ENCODE measurements at regions not wholly inside any gene's neighbourhood (a gene's known extent, or its start where the extent isn't known, plus 50 kb on each side); places are given as distances from the start of the nearest gene placed in this dataset.
"Not testable (repeated sequence)": the region's sequence is repeated elsewhere in the genome, so short reads cannot be mapped to it uniquely, and the experiment has no call there.

DNA sequence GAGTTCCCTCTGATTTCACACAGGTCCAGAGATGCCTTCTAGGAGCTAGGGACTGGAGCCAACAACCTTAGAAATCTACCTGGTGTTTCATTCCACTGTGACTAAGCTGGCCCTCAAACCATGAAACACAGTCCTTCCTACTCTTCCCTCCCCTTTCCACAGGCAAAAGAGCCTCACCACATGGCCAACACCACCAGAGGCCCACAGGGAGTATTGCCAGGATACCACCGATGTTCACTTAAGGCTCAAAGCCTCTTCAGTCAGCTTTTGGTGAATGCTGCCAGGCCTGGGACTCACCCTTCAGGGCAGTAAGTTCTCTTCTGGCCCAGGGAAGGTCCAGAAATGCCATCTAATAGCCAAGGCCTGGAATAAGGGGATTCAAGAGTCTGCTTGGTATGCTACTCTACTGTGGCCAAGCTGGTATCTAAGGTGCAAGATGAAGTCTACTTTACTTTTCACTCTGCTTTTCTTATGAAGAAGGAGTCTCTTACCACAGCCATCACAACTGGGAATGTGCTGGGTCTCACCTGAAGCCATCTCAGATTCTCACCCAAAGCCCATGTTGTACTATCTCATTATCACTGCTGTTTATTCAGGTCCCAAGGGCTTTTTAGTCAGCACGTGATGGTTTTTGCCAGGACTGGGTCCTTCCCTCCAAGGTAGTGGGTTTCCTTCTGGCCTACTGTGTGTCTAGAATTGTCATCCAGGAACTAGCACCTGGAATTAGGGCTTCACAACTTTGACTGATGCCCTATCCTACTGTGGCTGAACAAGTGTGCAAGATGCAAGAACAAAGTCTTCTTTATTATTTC is 1018.4 kb downstream of the TAF11L14 start:
- Mint-ChIP-seq H3K4me3 (no peak overlapping the region), H3K27me3 (no peaks in the 10 kb centered on the region), H3K27ac (no peak overlapping the region), H3K36me3 (ENCODE audit: low read depth) (no peaks in the 10 kb centered on the region), H3K4me1 (ENCODE audit: low read depth) (no peaks in the 10 kb centered on the region), H3K9me3 (peaks cover 22% of the 10 kb centered on the region)
- DNase-seq: no peak

DNA sequence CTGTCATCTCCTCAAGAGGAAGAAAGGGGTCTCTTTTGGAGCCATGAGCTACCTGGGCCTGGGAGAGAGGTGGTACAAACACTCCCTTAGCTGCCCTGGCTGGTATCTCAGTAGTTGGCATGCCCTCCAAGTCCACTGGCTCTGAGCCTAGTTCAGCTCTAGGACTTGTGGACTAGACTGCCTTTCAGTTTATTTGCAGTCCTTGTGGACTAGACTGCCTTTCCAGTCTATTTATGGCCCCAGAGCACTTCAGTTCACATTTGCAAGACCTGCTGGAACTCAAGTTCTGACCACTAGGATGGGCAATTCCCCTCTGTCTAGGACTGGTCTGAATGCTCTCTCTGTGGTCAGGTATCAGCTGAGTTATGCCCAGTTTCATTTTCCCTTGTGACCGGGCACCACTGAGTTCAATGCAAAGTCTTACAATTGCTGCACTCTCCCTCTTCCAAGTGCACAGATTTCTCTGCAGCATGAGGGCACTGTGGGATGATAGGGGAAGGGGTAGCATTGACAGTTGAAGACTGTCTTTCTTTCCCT is 1019.0 kb downstream of the TAF11L14 start:
- Mint-ChIP-seq H3K36me3 (ENCODE audit: low read depth) (no peaks in the 10 kb centered on the region), H3K27me3 (no peaks in the 10 kb centered on the region), H3K4me3 (no peak overlapping the region), H3K4me1 (ENCODE audit: low read depth) (no peaks in the 10 kb centered on the region), H3K27ac (no peak overlapping the region), H3K9me3 (peaks cover 19% of the 10 kb centered on the region)
- DNase-seq: no peak

DNA sequence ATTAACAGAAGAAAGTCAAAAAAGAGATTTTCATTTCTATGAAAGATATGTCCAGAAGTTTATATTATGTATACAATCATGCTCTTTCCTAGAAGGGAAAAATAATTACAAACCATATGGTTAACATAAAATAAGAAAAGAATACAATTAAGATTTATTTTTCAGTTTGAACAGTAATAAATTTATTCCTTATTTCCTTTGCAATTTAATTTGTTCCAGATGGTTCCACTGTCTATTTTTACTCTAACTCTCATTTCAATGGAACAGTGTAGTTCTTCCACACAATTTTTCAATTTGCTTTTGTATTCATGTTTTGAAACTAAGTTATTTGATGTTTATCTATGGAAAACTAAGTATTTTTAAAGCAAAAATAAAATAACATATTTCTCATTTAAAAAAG is 1026.3 kb downstream of the TAF11L14 start:
- no peaks in the 10 kb centered on the region for H3K9me3 Mint-ChIP-seq
- no peaks in the 10 kb centered on the region for H3K36me3 Mint-ChIP-seq (ENCODE audit: low read depth)
- DNase-seq: no peak
- no peak overlapping the region for H3K4me3 Mint-ChIP-seq
- H3K27me3 Mint-ChIP-seq: no peaks in the 10 kb centered on the region
- no peak overlapping the region for H3K27ac Mint-ChIP-seq
- H3K4me1 Mint-ChIP-seq (ENCODE audit: low read depth): no peaks in the 10 kb centered on the region

GRCh38 chr5:18662231-18662630 is 1028.0 kb downstream of the TAF11L14 start:
- Mint-ChIP-seq H3K36me3 (ENCODE audit: low read depth) (no peaks in the 10 kb centered on the region), H3K9me3 (no peaks in the 10 kb centered on the region), H3K27ac (no peak overlapping the region), H3K4me1 (ENCODE audit: low read depth) (no peaks in the 10 kb centered on the region), H3K27me3 (no peaks in the 10 kb centered on the region), H3K4me3 (no peak overlapping the region)
- DNase-seq: no peak

GRCh38 chr5:18674212-18674611 is 1040.0 kb downstream of the TAF11L14 start:
- H3K27me3 Mint-ChIP-seq; H3K27ac Mint-ChIP-seq; DNase-seq; H3K9me3 Mint-ChIP-seq; H3K4me3 Mint-ChIP-seq; H3K36me3 Mint-ChIP-seq (ENCODE audit: low read depth); H3K4me1 Mint-ChIP-seq (ENCODE audit: low read depth): not testable (repeated sequence)

DNA sequence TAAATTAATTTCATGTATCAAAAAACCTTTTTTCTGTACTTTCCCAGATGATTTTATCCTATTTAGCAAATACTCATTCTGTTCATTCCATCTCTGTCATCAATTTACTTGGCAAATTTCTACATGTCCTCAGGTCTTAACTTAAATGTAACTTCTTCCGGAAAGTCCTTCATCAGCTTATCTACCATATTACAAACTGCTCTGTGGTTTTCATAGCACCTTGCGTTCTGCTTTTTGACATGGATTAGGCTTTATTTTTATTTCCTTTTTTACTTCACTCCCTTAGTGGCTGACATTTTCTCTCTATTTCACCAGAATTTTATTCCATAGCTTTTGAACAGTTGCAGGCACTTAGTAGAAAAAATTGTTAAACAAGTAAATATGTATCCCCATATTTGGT is 1040.8 kb downstream of the TAF11L14 start:
- no peak overlapping the region for H3K27ac Mint-ChIP-seq
- no peak overlapping the region for H3K4me3 Mint-ChIP-seq
- no peaks in the 10 kb centered on the region for H3K36me3 Mint-ChIP-seq (ENCODE audit: low read depth)
- no peaks in the 10 kb centered on the region for H3K4me1 Mint-ChIP-seq (ENCODE audit: low read depth)
- no peak for DNase-seq
- peaks cover 6% of the 10 kb centered on the region for H3K27me3 Mint-ChIP-seq
- H3K9me3 Mint-ChIP-seq: no peaks in the 10 kb centered on the region

- Mint-ChIP-seq H3K27ac (no peak overlapping the region), H3K9me3 (peaks cover 19% of the 10 kb centered on the region), H3K27me3 (no peaks in the 10 kb centered on the region), H3K4me1 (ENCODE audit: low read depth) (no peaks in the 10 kb centered on the region), H3K36me3 (ENCODE audit: low read depth) (no peaks in the 10 kb centered on the region), H3K4me3 (no peak overlapping the region)
- no peak for DNase-seq
Measured at GRCh38 chr5:18686253-18686652, 1052.0 kb downstream of the TAF11L14 start.

DNA sequence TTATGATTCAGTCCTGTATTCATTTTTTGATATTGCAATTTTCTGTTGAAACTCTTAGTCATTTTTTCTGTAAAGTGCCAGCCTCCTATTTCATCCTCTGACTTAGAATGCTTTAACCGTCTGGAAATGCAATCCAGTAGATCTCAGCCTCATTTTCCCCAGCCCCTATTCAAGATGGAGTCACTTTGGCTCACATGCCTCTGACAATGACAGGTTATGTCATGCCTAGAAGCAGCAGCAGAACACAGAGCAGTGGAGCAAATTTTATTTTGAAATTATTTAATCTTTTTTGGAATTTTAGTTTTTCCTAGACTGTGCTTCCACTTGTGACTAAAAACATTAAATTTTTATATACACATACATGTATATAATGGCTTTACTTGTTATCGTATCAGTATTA is 1053.2 kb downstream of the TAF11L14 start:
- no peaks in the 10 kb centered on the region for H3K36me3 Mint-ChIP-seq (ENCODE audit: low read depth)
- no peaks in the 10 kb centered on the region for H3K4me1 Mint-ChIP-seq (ENCODE audit: low read depth)
- H3K27ac Mint-ChIP-seq: no peak overlapping the region
- DNase-seq: no peak
- no peak overlapping the region for H3K4me3 Mint-ChIP-seq
- peaks cover 14% of the 10 kb centered on the region for H3K9me3 Mint-ChIP-seq
- no peaks in the 10 kb centered on the region for H3K27me3 Mint-ChIP-seq

DNA sequence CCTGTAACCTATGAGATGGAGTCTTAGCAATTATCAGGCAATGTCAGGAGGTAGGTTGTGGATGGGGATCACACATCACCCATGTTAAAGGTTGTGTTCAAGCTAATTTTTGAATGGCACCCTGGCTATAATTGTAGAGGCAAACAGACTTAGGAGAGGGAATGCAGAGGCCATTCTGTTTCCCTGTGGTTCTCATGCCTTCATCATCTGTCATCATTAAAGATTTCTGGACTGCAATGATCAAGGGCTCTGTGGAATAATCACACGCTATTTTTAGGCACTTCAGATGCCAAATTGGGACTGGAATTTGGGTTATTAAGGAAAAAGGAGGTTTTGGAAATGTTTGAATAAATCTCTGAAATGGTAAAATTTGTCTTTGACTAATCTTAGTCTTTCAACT is 1065.4 kb downstream of the TAF11L14 start:
- peaks cover 22% of the 10 kb centered on the region for H3K4me1 Mint-ChIP-seq (ENCODE audit: low read depth)
- H3K27ac Mint-ChIP-seq: no peak overlapping the region
- H3K36me3 Mint-ChIP-seq (ENCODE audit: low read depth): no peaks in the 10 kb centered on the region
- H3K9me3 Mint-ChIP-seq: no peaks in the 10 kb centered on the region
- H3K27me3 Mint-ChIP-seq: no peaks in the 10 kb centered on the region
- DNase-seq: no peak
- H3K4me3 Mint-ChIP-seq: no peak overlapping the region

DNA sequence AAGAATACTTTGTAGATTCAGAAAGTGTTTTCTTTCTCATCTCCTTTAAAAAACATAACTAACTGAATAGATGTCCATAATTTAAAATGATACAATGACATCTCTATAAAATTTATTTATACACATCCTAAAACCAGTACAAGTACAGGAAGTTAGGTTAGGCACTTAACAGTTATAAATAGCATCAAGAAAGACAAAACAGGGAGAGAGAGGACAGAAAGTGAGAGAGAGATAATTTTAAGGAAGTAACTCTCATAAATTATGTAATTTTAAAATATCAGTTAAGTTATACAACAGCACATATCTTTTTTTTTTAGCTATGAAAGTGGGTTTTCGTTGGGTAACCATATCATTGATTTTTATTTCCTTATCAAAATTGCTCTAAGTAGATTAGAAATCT is 1068.6 kb downstream of the TAF11L14 start:
- no peak for DNase-seq
- Mint-ChIP-seq H3K4me1 (ENCODE audit: low read depth) (peaks cover 19% of the 10 kb centered on the region), H3K27ac (no peak overlapping the region), H3K36me3 (ENCODE audit: low read depth) (no peaks in the 10 kb centered on the region), H3K9me3 (no peaks in the 10 kb centered on the region), H3K27me3 (no peaks in the 10 kb centered on the region), H3K4me3 (no peak overlapping the region)

DNA sequence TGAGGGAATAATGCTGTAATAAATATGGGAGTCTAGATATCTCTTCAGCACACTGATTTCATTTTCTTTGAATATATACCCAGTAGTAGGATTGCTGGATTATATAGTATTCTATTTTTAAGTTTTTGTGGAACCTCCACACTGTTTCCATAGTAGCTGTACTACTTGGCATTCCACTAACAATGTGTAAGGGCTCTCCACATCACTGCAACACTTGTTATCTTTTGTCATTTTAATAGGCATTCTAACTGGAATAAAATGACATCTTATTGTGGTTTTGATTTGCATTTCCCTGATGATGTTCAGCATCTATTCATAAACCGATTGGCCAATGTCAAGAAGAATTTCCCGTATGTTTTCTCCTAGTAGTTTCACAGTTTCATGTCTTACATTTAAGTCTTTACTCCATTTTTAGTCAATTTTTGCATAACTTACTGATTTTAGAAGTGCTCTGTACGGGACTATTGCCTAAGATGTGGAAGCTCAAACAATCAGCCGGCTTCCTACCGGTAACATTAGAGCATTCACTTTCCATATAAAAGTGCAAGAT is 1078.8 kb downstream of the TAF11L14 start:
- H3K27me3 Mint-ChIP-seq: no peaks in the 10 kb centered on the region
- no peaks in the 10 kb centered on the region for H3K36me3 Mint-ChIP-seq (ENCODE audit: low read depth)
- H3K4me1 Mint-ChIP-seq (ENCODE audit: low read depth): peaks cover 3% of the 10 kb centered on the region
- H3K4me3 Mint-ChIP-seq: no peak overlapping the region
- no peak for DNase-seq
- peaks cover 4% of the 10 kb centered on the region for H3K9me3 Mint-ChIP-seq
- H3K27ac Mint-ChIP-seq: no peak overlapping the region

GRCh38 chr5:18720002-18720401 is 1085.7 kb downstream of the TAF11L14 start:
- H3K36me3 Mint-ChIP-seq (ENCODE audit: low read depth): no peaks in the 10 kb centered on the region

DNA sequence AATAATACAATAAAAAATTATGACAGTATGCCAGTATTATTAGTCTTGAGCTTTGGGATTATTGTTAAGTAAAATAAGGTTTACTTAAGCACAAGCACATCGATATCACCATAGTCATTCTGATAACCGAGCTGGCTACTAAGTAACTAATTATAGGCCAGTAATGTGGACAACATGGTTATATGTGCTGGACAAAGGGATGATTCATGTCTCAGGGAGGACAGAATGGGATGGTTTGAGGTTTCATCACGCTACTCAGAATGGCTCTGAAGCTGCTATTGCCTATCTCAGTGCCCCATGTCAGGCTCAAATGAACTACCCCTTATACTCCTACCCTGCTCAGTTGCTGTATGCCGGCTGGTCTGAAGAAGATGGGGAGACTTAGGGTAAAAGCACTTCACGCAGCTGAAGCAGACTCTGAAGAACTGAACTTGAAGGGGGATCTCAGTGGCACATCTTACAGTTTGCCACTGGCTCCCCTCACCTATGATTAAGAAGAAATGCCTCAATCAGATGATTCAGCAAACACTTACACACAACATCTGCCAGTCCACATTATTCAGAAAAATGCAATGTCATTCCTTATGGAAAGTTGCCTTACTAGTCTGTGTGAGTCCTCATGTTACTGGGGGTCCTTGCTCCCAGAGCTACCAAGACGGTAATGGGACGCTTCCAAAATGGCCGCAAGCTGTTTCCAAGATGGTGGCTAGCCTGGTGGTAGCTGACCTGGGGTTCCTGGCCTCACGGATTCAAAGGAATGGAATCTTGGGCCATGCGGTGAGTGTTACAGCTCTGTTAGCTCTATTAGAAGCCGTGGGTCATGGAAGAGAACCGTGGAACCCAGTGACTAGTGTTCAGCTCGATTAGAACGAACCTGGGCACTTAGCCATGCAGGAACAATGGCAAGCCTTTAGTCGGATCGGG is 1098.6 kb downstream of the TAF11L14 start:
- no peak for DNase-seq
- H3K27ac Mint-ChIP-seq: no peak overlapping the region
- H3K36me3 Mint-ChIP-seq (ENCODE audit: low read depth): peaks cover 40% of the 10 kb centered on the region
- no peaks in the 10 kb centered on the region for H3K27me3 Mint-ChIP-seq
- H3K4me1 Mint-ChIP-seq (ENCODE audit: low read depth): peaks cover 19% of the 10 kb centered on the region
- H3K9me3 Mint-ChIP-seq: no peaks in the 10 kb centered on the region
- no peak overlapping the region for H3K4me3 Mint-ChIP-seq

More at GRCh38 chr5:18720002-18720401, 1085.7 kb downstream of the TAF11L14 start:
- Mint-ChIP-seq H3K9me3 (peaks cover 2% of the 10 kb centered on the region), H3K27me3 (no peaks in the 10 kb centered on the region), H3K4me1 (ENCODE audit: low read depth) (peaks cover 18% of the 10 kb centered on the region), H3K27ac (no peak overlapping the region), H3K4me3 (no peak overlapping the region)
- no peak for DNase-seq

- Mint-ChIP-seq H3K9me3 (no peaks in the 10 kb centered on the region), H3K4me1 (ENCODE audit: low read depth) (peaks cover 40% of the 10 kb centered on the region), H3K27me3 (no peaks in the 10 kb centered on the region), H3K36me3 (ENCODE audit: low read depth) (peaks cover 50% of the 10 kb centered on the region), H3K27ac (no peak overlapping the region), H3K4me3 (no peak overlapping the region)
- no peak for DNase-seq
Measured at GRCh38 chr5:18736051-18736398, 1101.8 kb downstream of the TAF11L14 start.

Measured in activated T-cell treated with anti-CD3 and anti-CD28 coated beads, Interleukin-2, amount 50 U/mL, for 24 hours (primary cell).